IPS-NIHi7 (cell line): ENCODE measurements at regions not wholly inside any gene's neighbourhood (a gene's known extent, or its start where the extent isn't known, plus 50 kb on each side); places are given as distances from the start of the nearest gene placed in this dataset.

Experiments used
- DNase-seq: peaks from one replicate; pipeline ENCODE4 v3.0.0; 2012; ENCODE audit warnings: mixed read lengths; ENCODE audit errors: extremely low spot score

- no peak for DNase-seq
Measured at GRCh38 chr1:60141276-60141675, 67.7 kb upstream of the C1orf87 start.

DNA sequence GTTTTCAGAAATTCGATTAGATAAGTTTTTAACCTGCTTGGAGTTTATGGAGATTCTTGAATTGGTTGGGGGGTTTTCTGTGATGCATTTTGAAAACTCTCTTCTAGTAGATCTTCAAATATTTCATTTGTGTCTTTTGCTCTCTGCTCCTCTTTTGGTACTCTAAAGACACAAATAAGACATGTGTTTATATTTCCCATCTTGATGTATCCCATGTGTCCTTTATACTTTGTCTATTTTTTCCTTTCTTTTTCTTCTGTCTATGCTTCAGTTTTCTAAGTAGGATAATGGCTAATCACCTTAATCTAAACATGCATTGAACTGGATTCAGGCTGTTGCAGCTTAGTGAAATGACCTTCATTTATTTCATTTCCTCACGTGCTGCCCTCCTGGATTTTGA is 63.8 kb upstream of the C1orf87 start:
- DNase-seq = no peak

- no peak for DNase-seq
Measured at GRCh38 chr1:60136395-60136794, 62.8 kb upstream of the C1orf87 start.

- no peak for DNase-seq
Measured at GRCh38 chr1:60134716-60135115, 61.1 kb upstream of the C1orf87 start.

DNA sequence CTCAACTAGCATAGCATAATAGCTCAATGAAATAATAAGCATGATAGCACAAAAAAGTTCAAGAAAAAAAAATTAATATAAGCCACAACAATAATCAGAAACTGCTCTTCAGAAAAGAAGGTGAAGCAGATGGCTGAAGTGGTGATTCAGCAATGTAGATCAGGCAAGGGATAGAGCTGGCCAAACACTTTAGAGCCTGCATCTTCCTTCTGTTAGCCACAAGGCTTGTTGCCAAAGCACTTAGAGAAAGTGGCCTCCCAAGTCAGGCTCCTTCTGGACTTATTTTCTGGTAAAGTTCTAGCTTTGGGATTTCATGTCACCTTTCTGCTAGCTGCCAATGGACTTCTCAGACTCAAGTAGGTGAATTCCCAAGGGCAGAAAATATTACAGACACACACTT is 60.3 kb upstream of the C1orf87 start:
- no peak for DNase-seq

DNA sequence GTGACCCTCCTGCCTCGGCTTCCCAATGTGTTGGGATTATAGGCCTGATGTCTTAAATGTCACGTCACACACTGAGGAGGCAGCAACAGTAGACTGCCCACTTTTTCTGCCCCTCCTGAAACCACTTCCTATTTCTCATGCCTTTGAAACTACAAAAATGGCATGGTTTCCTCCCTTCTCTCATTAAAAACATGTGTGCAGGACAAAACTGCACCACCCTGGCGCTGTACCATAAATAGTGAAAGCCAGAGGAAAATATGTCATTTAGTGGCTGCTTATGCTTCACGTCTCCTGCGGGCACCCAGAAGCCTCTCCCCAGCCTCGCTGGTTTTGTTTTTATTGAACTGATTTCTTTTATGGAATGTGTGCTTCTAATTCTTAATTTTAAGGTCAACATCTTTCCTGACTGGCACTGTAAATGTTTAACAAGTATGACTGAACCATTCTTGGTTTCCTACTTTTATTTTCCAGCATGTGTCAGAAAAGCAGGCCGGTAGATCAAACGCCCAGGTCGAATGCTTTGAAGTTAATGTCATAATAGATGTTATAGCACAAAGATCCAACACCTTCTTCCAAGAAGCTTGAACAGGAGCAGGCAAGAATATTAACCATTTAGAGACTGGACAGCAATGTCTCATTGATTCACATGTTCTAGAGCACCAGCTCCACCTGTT is 59.6 kb upstream of the C1orf87 start:
- DNase-seq = no peak

DNA sequence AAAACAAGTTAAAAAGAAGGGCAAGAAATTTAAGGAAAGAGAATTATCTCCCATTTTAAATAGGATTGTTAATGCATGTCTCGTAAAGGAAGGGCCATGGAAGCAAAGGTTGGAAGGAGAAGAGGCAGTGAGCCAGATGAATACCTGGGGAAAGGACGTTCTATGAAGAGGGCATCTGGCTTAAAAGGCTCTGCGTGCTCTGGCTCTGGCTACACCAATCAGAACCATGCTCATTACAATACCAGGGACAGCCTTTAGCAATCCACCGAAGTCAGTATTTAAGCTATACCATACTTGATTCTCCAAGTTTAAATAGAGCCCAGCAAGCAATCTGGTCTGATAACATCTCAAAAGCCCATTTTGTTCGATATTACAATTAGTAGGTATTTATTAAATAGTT is 58.5 kb upstream of the C1orf87 start:
- peak; percentile 18 for DNase-seq

DNA sequence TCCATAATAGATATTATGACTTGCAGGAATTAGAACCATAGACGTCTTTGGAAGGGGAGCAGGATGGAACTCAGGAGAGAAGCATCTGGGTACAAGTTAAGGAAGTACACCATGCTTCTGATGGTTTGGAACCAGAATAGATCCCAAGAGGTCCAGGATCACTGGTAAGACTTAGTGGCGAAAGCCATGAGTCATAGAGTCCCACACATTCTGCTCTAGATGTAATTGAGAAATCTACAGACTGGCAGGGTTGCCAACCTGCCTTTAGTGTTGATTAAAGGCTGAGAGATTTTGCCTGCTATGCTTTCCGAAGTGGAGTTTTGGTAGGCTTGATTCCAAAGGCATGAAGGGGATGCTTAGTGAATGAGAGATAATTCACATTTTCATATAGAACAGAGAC is 57.1 kb upstream of the C1orf87 start:
- no peak for DNase-seq

- DNase-seq = no peak
Measured at GRCh38 chr1:60129911-60130310, 56.3 kb upstream of the C1orf87 start.

DNA sequence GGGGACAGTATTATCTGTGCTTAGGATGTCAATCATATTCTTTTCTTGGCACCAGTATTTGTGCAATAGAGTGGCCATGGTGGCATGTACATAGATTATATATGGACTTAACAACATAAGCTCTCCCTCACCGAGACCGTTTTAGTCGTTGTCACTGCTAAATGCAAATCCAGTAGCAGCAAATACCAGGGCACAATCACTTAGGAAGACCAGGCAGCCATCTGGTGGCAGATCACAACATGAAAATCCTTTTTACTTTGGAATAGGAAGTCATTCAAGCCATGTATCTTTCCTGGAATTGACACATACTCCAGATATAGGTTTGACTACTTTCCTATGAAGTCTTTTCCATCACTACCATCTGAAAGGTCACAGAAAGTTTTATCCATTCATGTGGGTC is 53.2 kb upstream of the C1orf87 start:
- peak; percentile 23 for DNase-seq
